Gastroesophageal sphincter (tissue), 4 donors: ENCODE measurements at regions not wholly inside any gene's neighbourhood (a gene's known extent, or its start where the extent isn't known, plus 50 kb on each side); places are given as distances from the start of the nearest gene placed in this dataset.
A peak's percentile ranks its signal among the peaks of the same experiment; 100 is the strongest.

Source experiments
- ATAC-seq: fragments of 150-250 bp; one replicate; pipeline ENCODE4 v1.9.1; 2016; ENCODE audit warnings: mild to moderate bottlenecking, moderate library complexity
- H3K27ac ChIP-seq, 4 donors: fragments of 200-600 bp; sonication (generic) in 3 of 4; 1 replicate in 3 of 4; 2 replicates in 1 of 4; pipeline ENCODE4 v1.5.1; 2016 to 2019
- H3K27me3 ChIP-seq: fragments of 200-600 bp; sonication (generic); one replicate; pipeline ENCODE4 v1.5.1; 2019
- H3K36me3 ChIP-seq, 2 donors: fragments of 200-600 bp; sonication (generic); one replicate each; pipeline ENCODE4 v1.5.1; 2019; ENCODE audit warnings: control low read depth in 1 of 2
- H3K4me1 ChIP-seq, 3 donors: fragments of 200-600 bp; sonication (generic); 1 replicate in 2 of 3; 2 replicates in 1 of 3; pipeline ENCODE4 v1.5.1; 2016 to 2019; ENCODE audit warnings: control low read depth in 2 of 3
- H3K4me3 ChIP-seq, 2 donors: fragments of 200-600 bp; sonication (generic); one replicate each; pipeline ENCODE4 v1.5.1; 2019; ENCODE audit warnings: mild to moderate bottlenecking in 1 of 2, moderate library complexity in 1 of 2
- H3K9me3 ChIP-seq, 3 donors: fragments of 200-600 bp; sonication (generic); one replicate each; pipeline ENCODE4 v1.5.1; 2017 to 2019; ENCODE audit warnings: control low read depth in 2 of 3
- EP300 ChIP-seq: sonication (generic); formaldehyde crosslinking; IDR thresholded peaks from one replicate; pipeline ENCODE4 v1.6.1; 2017; ENCODE audit warnings: antibody characterized with exemption, mild to moderate bottlenecking
- POLR2A ChIP-seq, 2 donors: fragments of 450-650 bp; IDR thresholded peaks; one replicate each; pipeline ENCODE4 v1.6.1; 2017; ENCODE audit warnings: antibody characterized with exemption in 2 of 2, mild to moderate bottlenecking in 2 of 2, moderate library complexity in 1 of 2
- POLR2AphosphoS5 ChIP-seq: sonication (generic); formaldehyde crosslinking; IDR thresholded peaks from one replicate; pipeline ENCODE4 v1.6.1; 2017; ENCODE audit warnings: antibody characterized with exemption
- WGBS, 2 donors: methylation state at CpG; one replicate each; pipeline ENCODE4 v1.1.5; 2018; ENCODE audit warnings: low coverage in 1 of 2; 5-methylcytosine and 5-hydroxymethylcytosine counted together
- TF ChIP-seq, protein P1 (sequence below), 4 experiments: fragments of 200-600 bp in 2 of 4; fragments of 450-650 bp in 2 of 4; sonication (generic) in 1 of 4; IDR thresholded peaks; one replicate each; pipeline ENCODE4 v1.5.1; 2017 to 2019; ENCODE audit warnings: antibody characterized with exemption in 4 of 4, mild to moderate bottlenecking in 2 of 4, moderate library complexity in 2 of 4

DNA sequence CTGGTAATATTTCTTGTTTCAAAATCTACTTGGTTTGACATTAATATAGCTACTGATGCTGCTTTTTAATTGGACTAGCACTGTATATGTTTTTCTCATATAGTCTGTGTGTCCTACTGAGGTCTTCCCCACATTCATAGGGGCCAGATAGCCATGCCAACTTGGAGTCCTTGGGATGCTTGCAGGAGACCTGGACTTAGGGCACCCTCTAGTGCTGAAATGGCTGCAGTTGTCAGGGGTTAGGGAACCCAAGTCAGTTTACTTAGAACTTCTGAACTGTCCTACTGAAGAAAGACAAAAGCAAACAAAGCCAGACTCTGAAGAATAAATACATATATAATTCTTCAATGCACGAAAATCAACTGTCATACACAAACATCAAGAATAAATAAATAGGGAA, 279.9 kb upstream of the SYT1 start:
- no peaks in the 10 kb centered on the region for H3K27me3 ChIP-seq
- no peak for ATAC-seq
- peaks cover 0 to 30% (median 0%) of the 10 kb centered on the region in 3 donors for H3K9me3 ChIP-seq
- H3K4me1 ChIP-seq: no peaks in the 10 kb centered on the region
- H3K27ac ChIP-seq: no peak overlapping the region
- TF ChIP-seq, protein P1, sequence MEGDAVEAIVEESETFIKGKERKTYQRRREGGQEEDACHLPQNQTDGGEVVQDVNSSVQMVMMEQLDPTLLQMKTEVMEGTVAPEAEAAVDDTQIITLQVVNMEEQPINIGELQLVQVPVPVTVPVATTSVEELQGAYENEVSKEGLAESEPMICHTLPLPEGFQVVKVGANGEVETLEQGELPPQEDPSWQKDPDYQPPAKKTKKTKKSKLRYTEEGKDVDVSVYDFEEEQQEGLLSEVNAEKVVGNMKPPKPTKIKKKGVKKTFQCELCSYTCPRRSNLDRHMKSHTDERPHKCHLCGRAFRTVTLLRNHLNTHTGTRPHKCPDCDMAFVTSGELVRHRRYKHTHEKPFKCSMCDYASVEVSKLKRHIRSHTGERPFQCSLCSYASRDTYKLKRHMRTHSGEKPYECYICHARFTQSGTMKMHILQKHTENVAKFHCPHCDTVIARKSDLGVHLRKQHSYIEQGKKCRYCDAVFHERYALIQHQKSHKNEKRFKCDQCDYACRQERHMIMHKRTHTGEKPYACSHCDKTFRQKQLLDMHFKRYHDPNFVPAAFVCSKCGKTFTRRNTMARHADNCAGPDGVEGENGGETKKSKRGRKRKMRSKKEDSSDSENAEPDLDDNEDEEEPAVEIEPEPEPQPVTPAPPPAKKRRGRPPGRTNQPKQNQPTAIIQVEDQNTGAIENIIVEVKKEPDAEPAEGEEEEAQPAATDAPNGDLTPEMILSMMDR (IDR thresholded peaks at IDR 0.05): no peak
- TF ChIP-seq POLR2AphosphoS5 (no peak), POLR2A (IDR thresholded peaks at IDR 0.05) (no peak), EP300 (no peak)
- WGBS, 2 donors: 40 to 44% methylated on average over 1 of the region's 1 CpG
- H3K4me3 ChIP-seq: no peak overlapping the region
- no peaks in the 10 kb centered on the region for H3K36me3 ChIP-seq

DNA sequence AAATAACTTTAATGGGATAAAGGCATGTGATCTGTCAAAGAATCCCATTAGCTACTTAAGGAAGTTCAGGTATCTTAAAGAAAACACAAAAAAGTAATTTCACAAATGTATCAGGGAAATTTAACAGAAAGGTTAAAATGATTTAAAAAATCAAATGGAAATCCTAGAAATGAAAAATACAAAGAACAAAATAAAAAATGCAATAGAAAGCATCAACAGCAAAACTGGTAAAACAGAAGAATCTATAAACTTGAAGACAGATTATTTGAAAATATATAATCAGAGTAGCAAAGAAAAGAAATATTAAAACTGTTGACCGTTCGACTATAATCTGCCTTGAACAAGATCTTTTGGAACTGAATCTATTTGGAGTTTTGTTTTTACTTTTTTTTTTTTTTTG, 279.4 kb upstream of the SYT1 start:
- Histone ChIP-seq H3K27me3 (no peaks in the 10 kb centered on the region), H3K36me3 (no peaks in the 10 kb centered on the region), H3K27ac (no peak overlapping the region), H3K9me3 (peaks cover 0 to 30% (median 0%) of the 10 kb centered on the region in 3 donors), H3K4me1 (no peaks in the 10 kb centered on the region), H3K4me3 (no peak overlapping the region)
- WGBS, 2 donors: 88 to 91% methylated on average over 2 of the region's 2 CpGs
- no peak for ATAC-seq
- TF ChIP-seq, protein P1 (IDR thresholded peaks at IDR 0.05): no peak

DNA sequence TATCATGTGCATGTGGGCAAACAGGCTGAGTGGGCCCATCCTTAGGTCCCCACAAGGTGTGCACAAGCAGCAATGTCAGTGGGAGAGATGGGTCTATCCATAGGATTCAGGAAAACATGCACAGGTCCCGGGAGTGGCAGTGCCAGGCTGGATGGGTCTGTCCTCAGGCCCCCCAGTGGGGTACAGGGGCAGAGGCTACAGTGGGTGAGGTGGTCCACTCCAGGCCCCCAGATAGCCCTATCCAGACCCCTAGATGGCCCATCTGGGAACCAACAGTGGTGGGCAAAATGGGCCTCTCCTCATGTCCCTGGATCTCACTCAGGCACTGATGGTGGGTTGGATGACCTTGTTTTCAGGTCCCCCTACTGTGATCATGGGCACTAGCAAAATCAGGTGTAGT, 277.8 kb upstream of the SYT1 start:
- no CpG with 5 or more reads among the region's 1 CpG for WGBS, 2 donors

DNA sequence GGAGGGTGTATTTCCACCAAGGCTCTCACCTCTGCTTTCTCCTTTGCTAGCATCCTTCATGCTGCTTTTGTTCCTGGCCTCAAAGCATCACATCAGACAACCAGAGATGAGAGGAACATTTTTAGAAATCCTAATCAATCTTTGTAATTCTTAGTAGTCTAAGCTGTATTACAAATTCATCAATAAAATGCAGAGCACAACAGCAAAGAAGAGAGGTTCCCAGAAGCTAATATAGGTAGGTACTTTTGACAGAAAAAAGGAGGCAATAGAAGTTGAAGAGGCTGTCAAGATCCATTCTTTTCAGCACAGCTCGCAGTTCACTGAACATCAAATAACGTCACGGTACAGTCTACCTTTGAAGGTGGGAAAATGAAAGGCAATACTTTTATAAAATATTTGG, 265.2 kb upstream of the SYT1 start:
- TF ChIP-seq EP300 (no peak), POLR2A (IDR thresholded peaks at IDR 0.05) (no peak), POLR2AphosphoS5 (no peak)
- TF ChIP-seq, protein P1 (IDR thresholded peaks at IDR 0.05): no peak
- 56 to 73% methylated on average over 3 of the region's 3 CpGs for WGBS, 2 donors

More for the DNA sequence above, 277.8 kb upstream of the SYT1 start:
- no peak overlapping the region for H3K4me3 ChIP-seq
- peaks cover 0 to 30% (median 0%) of the 10 kb centered on the region in 3 donors for H3K9me3 ChIP-seq
- no peaks in the 10 kb centered on the region for H3K36me3 ChIP-seq
- no peaks in the 10 kb centered on the region for H3K27me3 ChIP-seq
- ATAC-seq: peak; percentile 7
- H3K4me1 ChIP-seq: no peaks in the 10 kb centered on the region
- TF ChIP-seq POLR2A (IDR thresholded peaks at IDR 0.05): no peak
- TF ChIP-seq, protein P1 (IDR thresholded peaks at IDR 0.05): no peak
- no peak for TF ChIP-seq POLR2AphosphoS5
- no peak for TF ChIP-seq EP300
- no peak overlapping the region for H3K27ac ChIP-seq

DNA sequence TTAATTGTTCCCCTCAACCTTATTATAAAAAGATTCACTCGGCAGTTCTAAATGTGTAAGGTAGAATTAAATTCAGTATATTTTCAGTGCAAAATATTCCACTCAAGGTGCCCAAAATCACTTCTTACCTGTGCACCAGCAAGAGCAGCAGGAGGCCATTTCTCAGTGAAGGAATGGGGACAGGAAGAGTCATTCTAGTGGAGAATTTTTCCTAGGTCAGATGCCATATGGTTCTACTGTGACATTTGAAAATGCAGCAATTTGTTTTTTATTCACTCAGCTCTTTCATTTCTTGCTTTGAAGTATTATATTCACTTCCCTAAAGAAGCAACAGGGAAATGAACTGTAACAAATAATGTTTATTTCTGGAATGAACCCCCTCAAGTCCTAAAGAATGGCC, 264.0 kb upstream of the SYT1 start:
- H3K4me1 ChIP-seq: no peaks in the 10 kb centered on the region
- ATAC-seq: no peak
- TF ChIP-seq, protein P1 (IDR thresholded peaks at IDR 0.05): no peak
- TF ChIP-seq POLR2A (IDR thresholded peaks at IDR 0.05): no peak
- peaks cover 0 to 18% (median 0%) of the 10 kb centered on the region in 3 donors for H3K9me3 ChIP-seq
- no peak overlapping the region for H3K4me3 ChIP-seq
- no peaks in the 10 kb centered on the region for H3K36me3 ChIP-seq
- WGBS, 2 donors: 94 to 100% methylated on average over 1 of the region's 1 CpG
- H3K27ac ChIP-seq: no peak overlapping the region
- no peaks in the 10 kb centered on the region for H3K27me3 ChIP-seq

More for the DNA sequence above, 265.2 kb upstream of the SYT1 start:
- ATAC-seq: no peak
- peaks cover 0 to 14% (median 0%) of the 10 kb centered on the region in 3 donors for H3K9me3 ChIP-seq
- H3K36me3 ChIP-seq: no peaks in the 10 kb centered on the region
- H3K4me3 ChIP-seq: no peak overlapping the region
- no peaks in the 10 kb centered on the region for H3K4me1 ChIP-seq
- no peaks in the 10 kb centered on the region for H3K27me3 ChIP-seq
- H3K27ac ChIP-seq: no peak overlapping the region
